Pancreas (tissue), 10 donors: ENCODE measurements at regions not wholly inside any gene's neighbourhood (a gene's known extent, or its start where the extent isn't known, plus 50 kb on each side); places are given as distances from the start of the nearest gene placed in this dataset.

Experiments used
- ATAC-seq, 4 donors: fragments of 200-7000 bp; cut with Tn5 transposase; one replicate each; pipeline versions ENCODE4 v1.8.0 to v1.9.1; 2020; ENCODE audit warnings: mild to moderate bottlenecking in 4 of 4, moderate library complexity in 4 of 4
- DNase-seq, 6 donors: peaks; one replicate each; pipeline ENCODE4 v3.0.0-alpha.2; 2020
- FAIRE-seq: peaks from 2 replicates; lab custom pipeline; 2012; peaks lifted over from hg19 to GRCh38; lab: Jason Lieb, UNC
- H3K27ac ChIP-seq, 4 donors: fragments of 200-600 bp; sonication (generic); 1 replicate in 3 of 4; 2 replicates in 1 of 4; pipeline versions ENCODE4 v1.5.0 to v1.8.0; 2020
- H3K27me3 ChIP-seq, 4 donors: fragments of 200-600 bp; one replicate each; pipeline ENCODE4 v1.8.0; 2021
- H3K36me3 ChIP-seq, 3 donors: fragments of 200-600 bp; sonication (generic) in 1 of 3; one replicate each; pipeline versions ENCODE4 v1.5.0 to v1.8.0; 2020 to 2021
- H3K4me1 ChIP-seq, 3 donors: fragments of 200-600 bp; one replicate each; pipeline ENCODE4 v1.8.0; 2021
- H3K4me3 ChIP-seq, 4 donors: fragments of 200-600 bp; sonication (generic) in 2 of 4; one replicate each; pipeline versions ENCODE4 v1.5.0 to v1.8.0; 2020 to 2021
- H3K9me3 ChIP-seq, 4 donors: fragments of 200-600 bp; one replicate each; pipeline ENCODE4 v1.8.0; 2021
- WGBS, 2 donors: extraction: QIAGEN DNeasy Blood & Tissue Kit; methylation state at CpG; one replicate each; pipeline ENCODE4 v1.1.7; 2013; 5-methylcytosine and 5-hydroxymethylcytosine counted together
- intact Hi-C, 3 donors: fragments of 100-400 bp; cut with DNase I; formaldehyde crosslinking; loops; one replicate each; pipeline versions ENCODE4 v1.11.1 to v1.14.2; 2022
- TF ChIP-seq, protein P1 (sequence below), 4 donors: fragments of 200-600 bp; sonication (generic) in 3 of 4; IDR thresholded peaks; one replicate each; pipeline versions ENCODE4 v1.5.0 to v1.8.0; 2021; ENCODE audit warnings: antibody characterized with exemption in 4 of 4
- donor health status: healthy with polysubstance abuse.
- donor health status: DM: no; HTN: no; CAD: no; lungs with moderate emphysema.
- donor health status: DM: no; HTN: no; CAD: no.
- donor health status: control.
- donor health status: control.
- donor health status: Bipolar disorder and iron deficiency.
- donor health status: DM: yes; HTN: yes; CAD: no.
- donor health status: DM: no; HTN: no; CAD: no.
- donor health status: DM: no; HTN: no; CAD: no.
- donor health status: DM: yes; HTN: yes; CAD: no.

DNA sequence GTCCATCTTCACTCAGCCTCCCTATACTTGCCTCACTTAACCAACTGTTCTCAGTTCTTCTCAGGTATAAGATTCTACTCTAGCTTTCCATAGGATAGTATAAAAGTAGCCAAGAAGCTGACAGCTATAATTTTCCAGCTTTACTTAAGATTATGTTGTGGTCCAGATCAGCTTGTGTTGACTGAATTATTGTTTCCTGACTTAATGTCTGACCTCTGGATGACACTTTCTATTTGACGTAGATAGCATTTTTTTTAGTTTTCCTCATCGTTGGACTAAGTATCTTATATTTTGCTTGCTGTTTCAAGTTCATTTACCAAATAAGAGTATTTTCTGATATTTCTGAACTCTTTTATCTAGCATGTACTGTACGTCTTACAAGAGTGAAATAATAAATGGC lies 1272.5 kb upstream of the CDH2 start:
- whole genome bisulfite sequencing, 2 donors = 33 to 47% methylated on average over 3 of the region's 3 CpGs
- H3K36me3 ChIP-seq = no peaks in the 10 kb centered on the region
- intact Hi-C loops = no loop called here
- H3K9me3 ChIP-seq = no peaks in the 10 kb centered on the region
- no peak for DNase-seq
- H3K4me3 ChIP-seq = no peak overlapping the region
- H3K27me3 ChIP-seq = no peaks in the 10 kb centered on the region
- no peaks in the 10 kb centered on the region for H3K4me1 ChIP-seq
- H3K27ac ChIP-seq = no peak overlapping the region
- TF ChIP-seq, protein P1, sequence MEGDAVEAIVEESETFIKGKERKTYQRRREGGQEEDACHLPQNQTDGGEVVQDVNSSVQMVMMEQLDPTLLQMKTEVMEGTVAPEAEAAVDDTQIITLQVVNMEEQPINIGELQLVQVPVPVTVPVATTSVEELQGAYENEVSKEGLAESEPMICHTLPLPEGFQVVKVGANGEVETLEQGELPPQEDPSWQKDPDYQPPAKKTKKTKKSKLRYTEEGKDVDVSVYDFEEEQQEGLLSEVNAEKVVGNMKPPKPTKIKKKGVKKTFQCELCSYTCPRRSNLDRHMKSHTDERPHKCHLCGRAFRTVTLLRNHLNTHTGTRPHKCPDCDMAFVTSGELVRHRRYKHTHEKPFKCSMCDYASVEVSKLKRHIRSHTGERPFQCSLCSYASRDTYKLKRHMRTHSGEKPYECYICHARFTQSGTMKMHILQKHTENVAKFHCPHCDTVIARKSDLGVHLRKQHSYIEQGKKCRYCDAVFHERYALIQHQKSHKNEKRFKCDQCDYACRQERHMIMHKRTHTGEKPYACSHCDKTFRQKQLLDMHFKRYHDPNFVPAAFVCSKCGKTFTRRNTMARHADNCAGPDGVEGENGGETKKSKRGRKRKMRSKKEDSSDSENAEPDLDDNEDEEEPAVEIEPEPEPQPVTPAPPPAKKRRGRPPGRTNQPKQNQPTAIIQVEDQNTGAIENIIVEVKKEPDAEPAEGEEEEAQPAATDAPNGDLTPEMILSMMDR (IDR thresholded peaks at IDR 0.05) = no peak
- FAIRE-seq = no peak
- ATAC-seq = no peak

DNA sequence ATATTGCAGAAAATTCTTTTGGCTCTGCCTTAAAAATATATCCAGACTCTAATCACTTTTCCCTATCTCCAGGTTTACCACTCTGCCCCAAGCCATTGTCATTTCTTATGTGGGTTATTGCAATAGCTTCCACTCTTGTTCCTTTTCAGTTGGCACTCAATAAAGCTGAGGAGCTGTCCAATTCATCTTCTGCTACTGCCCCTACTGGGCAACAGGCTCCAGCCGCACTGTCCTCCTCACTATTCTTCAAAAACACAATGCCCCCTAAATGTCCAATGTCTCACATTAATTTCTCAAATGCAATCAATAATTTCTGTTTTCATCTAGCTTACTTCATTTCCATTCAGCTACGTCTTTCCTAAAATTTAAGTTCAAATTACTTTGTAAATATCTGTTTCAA lies 1262.5 kb upstream of the CDH2 start:
- H3K27ac ChIP-seq = no peak overlapping the region
- ATAC-seq (no peak), FAIRE-seq (no peak), DNase-seq (no peak)
- TF ChIP-seq, protein P1 (IDR thresholded peaks at IDR 0.05) = no peak
- H3K36me3 ChIP-seq = no peaks in the 10 kb centered on the region
- H3K4me1 ChIP-seq = no peaks in the 10 kb centered on the region
- intact Hi-C loops = no loop called here
- H3K9me3 ChIP-seq = peaks cover 0 to 6% (median 0%) of the 10 kb centered on the region in 4 donors
- no peak overlapping the region for H3K4me3 ChIP-seq
- H3K27me3 ChIP-seq = no peaks in the 10 kb centered on the region
- WGBS, 2 donors = 47 to 65% methylated on average over 2 of the region's 2 CpGs

DNA sequence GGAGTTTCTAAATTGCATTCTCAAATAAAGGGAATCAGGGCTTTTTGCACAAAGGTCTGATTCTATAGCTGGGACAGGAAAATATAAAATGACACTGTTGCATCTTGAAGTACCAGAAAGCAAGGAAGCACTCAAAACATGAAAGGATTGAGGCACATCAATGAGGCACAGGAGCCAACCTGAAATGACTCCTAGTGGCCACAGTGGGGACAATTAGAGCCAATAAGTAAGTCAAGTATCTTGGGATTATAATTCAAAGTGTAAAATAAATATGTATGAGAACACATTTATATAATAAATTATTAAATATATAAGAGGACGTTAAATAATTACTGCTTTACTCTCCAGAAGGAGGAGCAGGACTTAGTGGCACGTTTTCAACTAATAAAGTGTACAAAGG lies 1259.5 kb upstream of the CDH2 start:
- no peak for FAIRE-seq
- no peak for ATAC-seq
- intact Hi-C loops = no loop called here
- Histone ChIP-seq H3K4me1 (no peaks in the 10 kb centered on the region), H3K36me3 (no peaks in the 10 kb centered on the region), H3K27me3 (no peaks in the 10 kb centered on the region), H3K4me3 (no peak overlapping the region), H3K9me3 (no peaks in the 10 kb centered on the region), H3K27ac (no peak overlapping the region)
- DNase-seq = no peak
- TF ChIP-seq, protein P1 (IDR thresholded peaks at IDR 0.05) = no peak
- WGBS, 2 donors = 20 to 42% methylated on average over 2 of the region's 2 CpGs

DNA sequence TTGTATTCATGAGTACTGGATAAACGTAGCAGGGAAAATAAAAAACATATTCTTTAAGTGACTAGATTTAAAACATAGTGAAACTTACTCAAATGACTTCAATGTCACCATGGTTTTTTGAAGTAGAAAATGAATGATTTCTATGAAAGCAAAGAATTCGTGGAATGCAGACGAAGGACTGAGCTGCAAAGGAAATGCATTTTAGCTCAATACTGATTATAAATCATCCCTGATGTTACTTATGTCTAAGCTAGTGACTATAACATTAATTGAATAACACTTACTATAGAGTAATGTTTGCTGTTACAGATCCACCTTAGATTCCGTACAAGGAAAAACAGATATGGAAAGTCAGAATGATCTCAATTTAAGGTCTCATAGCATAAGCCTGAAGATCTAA lies 1257.7 kb upstream of the CDH2 start:
- no peaks in the 10 kb centered on the region for H3K36me3 ChIP-seq
- FAIRE-seq (no peak), ATAC-seq (no peak), DNase-seq (no peak)
- no peaks in the 10 kb centered on the region for H3K4me1 ChIP-seq
- WGBS, 2 donors = 7 to 12% methylated on average over 4 of the region's 4 CpGs
- H3K27me3 ChIP-seq = no peaks in the 10 kb centered on the region
- no peaks in the 10 kb centered on the region for H3K9me3 ChIP-seq
- H3K4me3 ChIP-seq = no peak overlapping the region
- TF ChIP-seq, protein P1 (IDR thresholded peaks at IDR 0.05) = no peak
- intact Hi-C loops = no loop called here
- H3K27ac ChIP-seq = no peak overlapping the region

DNA sequence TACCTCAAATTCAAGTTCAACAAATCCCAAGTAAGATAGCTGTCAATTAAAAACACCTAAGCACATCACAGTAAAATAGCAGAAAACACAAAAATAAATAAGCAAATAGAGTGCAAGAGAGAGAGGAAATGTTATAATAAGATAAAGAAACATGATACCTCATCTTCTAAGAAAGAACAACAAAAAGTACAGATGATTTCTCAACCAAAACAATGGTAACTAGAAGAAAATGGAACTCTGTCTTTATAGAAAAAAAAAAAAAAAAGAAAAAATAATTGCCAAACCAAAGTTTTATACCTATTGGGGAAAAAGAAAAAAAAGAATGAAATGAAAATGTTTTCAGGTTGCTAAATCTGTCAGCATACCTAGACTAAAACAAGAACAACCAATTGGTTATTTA lies 1253.5 kb upstream of the CDH2 start:
- H3K4me1 ChIP-seq = no peaks in the 10 kb centered on the region
- no peak overlapping the region for H3K27ac ChIP-seq
- intact Hi-C loops = no loop called here
- no peak for ATAC-seq
- DNase-seq = no peak
- TF ChIP-seq, protein P1 (IDR thresholded peaks at IDR 0.05) = no peak
- H3K36me3 ChIP-seq = no peaks in the 10 kb centered on the region
- H3K9me3 ChIP-seq = no peaks in the 10 kb centered on the region
- FAIRE-seq = no peak
- no peaks in the 10 kb centered on the region for H3K27me3 ChIP-seq
- no peak overlapping the region for H3K4me3 ChIP-seq
